GM10266 (cell line): ENCODE measurements at regions not wholly inside any gene's neighbourhood (a gene's known extent, or its start where the extent isn't known, plus 50 kb on each side); places are given as distances from the start of the nearest gene placed in this dataset.

Experiments
- DNase-seq: peaks from one replicate; pipeline ENCODE4 v3.0.0; 2012; ENCODE audit errors: extremely low spot score
- CTCF ChIP-seq: IDR thresholded peaks from 2 replicates; pipeline ENCODE4 v1.5.1; 2012; ENCODE audit warnings: mild to moderate bottlenecking, low read depth; ENCODE audit not compliant: control insufficient read depth, insufficient read depth; ENCODE audit errors: missing control alignments

GRCh38 chr1:22359427-22359826, 92.2 kb upstream of the ZBTB40 start:
- TF ChIP-seq CTCF, result no peak
- no peak for DNase-seq

- no peak for TF ChIP-seq CTCF
- no peak for DNase-seq
Observed at GRCh38 chr1:22362626-22363402, 88.8 kb upstream of the ZBTB40 start.

GRCh38 chr1:22363403-22364325, 88.0 kb upstream of the ZBTB40 start:
- TF ChIP-seq CTCF, result no peak
- no peak for DNase-seq

GRCh38 chr1:22364326-22364650, 87.4 kb upstream of the ZBTB40 start:
- TF ChIP-seq CTCF, result no peak
- no peak for DNase-seq

GRCh38 chr1:22364764-22365163, 86.9 kb upstream of the ZBTB40 start:
- TF ChIP-seq CTCF, result no peak
- DNase-seq, result no peak

GRCh38 chr1:22365331-22366295, 86.0 kb upstream of the ZBTB40 start:
- TF ChIP-seq CTCF, result no peak
- no peak for DNase-seq
